ENCODE measurements at regions not wholly inside any gene's neighbourhood (a gene's known extent, or its start where the extent isn't known, plus 50 kb on each side); places are given as distances from the start of the nearest gene placed in this dataset.

DNA sequence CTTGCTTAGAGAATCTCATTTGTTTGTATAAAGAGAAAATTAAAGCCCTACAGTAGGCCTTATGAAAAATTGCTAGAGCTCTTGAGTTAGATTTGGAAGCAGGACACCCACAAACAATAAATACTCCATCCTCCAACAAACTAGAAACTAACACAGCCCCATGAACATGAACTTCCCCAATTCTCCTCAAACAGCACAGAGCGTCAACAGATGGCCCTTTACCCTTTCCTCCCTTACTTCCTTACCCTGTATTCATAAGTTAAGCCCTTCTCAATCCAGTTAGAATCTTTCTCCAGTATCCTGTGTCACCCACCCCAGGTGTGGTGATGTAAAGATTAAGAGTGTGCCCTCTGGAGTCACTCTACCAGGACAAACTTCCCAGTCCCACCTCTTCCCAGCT, 113.7 kb downstream of the UNC5CL start:
- TF ChIP-seq CREB1 (IDR thresholded peaks at IDR 0.05) = no peak
- TF ChIP-seq CREB1 (CRISPR knock-in tag; IDR thresholded peaks at IDR 0.05) = no peak
- no peak for TF ChIP-seq ELF1 (tag; IDR thresholded peaks at IDR 0.05)
- TF ChIP-seq CTCF (IDR thresholded peaks at IDR 0.05 in 2 of 3, conservative IDR thresholded peaks at IDR 0.05 in 1 of 3; ENCODE audit: insufficient read depth in 2 of 3, low read depth in 1 of 3, low read length in 3 of 3) = no peak
- no peak for TF ChIP-seq SMC3 (conservative IDR thresholded peaks at IDR 0.05; ENCODE audit: insufficient read depth, low read depth, low read length)
- no peak for TF ChIP-seq RAD21 (CRISPR knock-in tag; conservative IDR thresholded peaks at IDR 0.05 in 1 of 2, IDR thresholded peaks at IDR 0.05 in 1 of 2)
- no peak for TF ChIP-seq PYGO2 (tag; IDR thresholded peaks at IDR 0.05)
- no peak for TF ChIP-seq TBL1XR1 (IDR thresholded peaks at IDR 0.05; ENCODE audit: low read length in 2 of 2)
- TF ChIP-seq, protein P1, sequence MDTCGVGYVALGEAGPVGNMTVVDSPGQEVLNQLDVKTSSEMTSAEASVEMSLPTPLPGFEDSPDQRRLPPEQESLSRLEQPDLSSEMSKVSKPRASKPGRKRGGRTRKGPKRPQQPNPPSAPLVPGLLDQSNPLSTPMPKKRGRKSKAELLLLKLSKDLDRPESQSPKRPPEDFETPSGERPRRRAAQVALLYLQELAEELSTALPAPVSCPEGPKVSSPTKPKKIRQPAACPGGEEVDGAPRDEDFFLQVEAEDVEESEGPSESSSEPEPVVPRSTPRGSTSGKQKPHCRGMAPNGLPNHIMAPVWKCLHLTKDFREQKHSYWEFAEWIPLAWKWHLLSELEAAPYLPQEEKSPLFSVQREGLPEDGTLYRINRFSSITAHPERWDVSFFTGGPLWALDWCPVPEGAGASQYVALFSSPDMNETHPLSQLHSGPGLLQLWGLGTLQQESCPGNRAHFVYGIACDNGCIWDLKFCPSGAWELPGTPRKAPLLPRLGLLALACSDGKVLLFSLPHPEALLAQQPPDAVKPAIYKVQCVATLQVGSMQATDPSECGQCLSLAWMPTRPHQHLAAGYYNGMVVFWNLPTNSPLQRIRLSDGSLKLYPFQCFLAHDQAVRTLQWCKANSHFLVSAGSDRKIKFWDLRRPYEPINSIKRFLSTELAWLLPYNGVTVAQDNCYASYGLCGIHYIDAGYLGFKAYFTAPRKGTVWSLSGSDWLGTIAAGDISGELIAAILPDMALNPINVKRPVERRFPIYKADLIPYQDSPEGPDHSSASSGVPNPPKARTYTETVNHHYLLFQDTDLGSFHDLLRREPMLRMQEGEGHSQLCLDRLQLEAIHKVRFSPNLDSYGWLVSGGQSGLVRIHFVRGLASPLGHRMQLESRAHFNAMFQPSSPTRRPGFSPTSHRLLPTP (IDR thresholded peaks at IDR 0.05; ENCODE audit: borderline replicate concordance, extremely low read depth, insufficient read length) = no peak
- TF ChIP-seq CTBP1 (IDR thresholded peaks at IDR 0.05; ENCODE audit: borderline replicate concordance) = no peak
- TF ChIP-seq ZNF589 (CRISPR knock-in tag; IDR thresholded peaks at IDR 0.05; ENCODE audit: low read depth) = no peak
- TF ChIP-seq NBN (IDR thresholded peaks at IDR 0.05; ENCODE audit: low read depth) = no peak
- TF ChIP-seq HNRNPLL (IDR thresholded peaks at IDR 0.05; ENCODE audit: low read depth, low read length, poor library complexity, severe bottlenecking) = no peak
- no peak for TF ChIP-seq SMAD1 (IDR thresholded peaks at IDR 0.05; ENCODE audit: low read depth, low read length, partially characterized antibody)
